Astrocyte (in vitro differentiated cells and primary cell): ENCODE measurements at regions not wholly inside any gene's neighbourhood (a gene's known extent, or its start where the extent isn't known, plus 50 kb on each side); places are given as distances from the start of the nearest gene placed in this dataset.

ENCODE experiments used
- DNase-seq: peaks from one replicate; pipeline ENCODE4 v3.0.0-alpha.2; 2010; ENCODE audit warnings: low read depth
- FAIRE-seq: peaks from 2 replicates; lab custom pipeline; 2011; peaks lifted over from hg19 to GRCh38; lab: Jason Lieb, UNC
- H2AFZ ChIP-seq: 2 replicates; pipeline ENCODE4 v1.6.0; 2012; ENCODE audit warnings: low read depth, low read length, inconsistent platforms
- H3K27ac ChIP-seq: 2 replicates; pipeline ENCODE4 v1.5.1; 2011; ENCODE audit warnings: low read depth, low read length, inconsistent platforms
- H3K27me3 ChIP-seq: 2 replicates; pipeline ENCODE4 v1.6.0; 2011; ENCODE audit warnings: low read length, inconsistent platforms; ENCODE audit not compliant: insufficient read depth
- H3K36me3 ChIP-seq: 2 replicates; pipeline ENCODE4 v1.5.1; 2011; ENCODE audit warnings: low read length, inconsistent platforms; ENCODE audit not compliant: insufficient read depth
- H3K4me1 ChIP-seq: 2 replicates; pipeline ENCODE4 v1.5.1; 2011; ENCODE audit warnings: low read length, inconsistent platforms; ENCODE audit not compliant: insufficient read depth
- H3K4me2 ChIP-seq: 2 replicates; pipeline ENCODE4 v1.6.0; 2012; ENCODE audit warnings: low read length, inconsistent platforms
- H3K4me3 ChIP-seq: 2 replicates; pipeline ENCODE4 v1.5.1; 2011; ENCODE audit warnings: low read depth, mild to moderate bottlenecking, low read length, inconsistent platforms; ENCODE audit not compliant: insufficient read depth
- H3K79me2 ChIP-seq: 2 replicates; pipeline ENCODE4 v1.6.0; 2012; ENCODE audit warnings: mild to moderate bottlenecking, low read length, inconsistent platforms; ENCODE audit not compliant: insufficient read depth
- H3K9ac ChIP-seq: 2 replicates; pipeline ENCODE4 v1.6.0; 2012; ENCODE audit warnings: mild to moderate bottlenecking, low read length, inconsistent platforms
- H3K9me3 ChIP-seq: 2 replicates; pipeline ENCODE4 v1.5.1; 2012; ENCODE audit warnings: low read depth, mild to moderate bottlenecking, low read length, inconsistent platforms; ENCODE audit not compliant: insufficient read depth
- H4K20me1 ChIP-seq: 2 replicates; pipeline ENCODE4 v1.6.0; 2012; ENCODE audit warnings: low read length, inconsistent platforms; ENCODE audit not compliant: insufficient read depth
- H3K27ac Mint-ChIP-seq: one replicate; pipeline ENCODE4 v1.8.0; 2021; ENCODE audit warnings: mild to moderate bottlenecking, mixed read lengths; ENCODE audit not compliant: unreplicated experiment
- H3K27me3 Mint-ChIP-seq: one replicate; pipeline ENCODE4 v1.8.0; 2021; ENCODE audit warnings: low read depth, mixed read lengths; ENCODE audit not compliant: unreplicated experiment
- H3K36me3 Mint-ChIP-seq: one replicate; pipeline ENCODE4 v1.8.0; 2021; ENCODE audit warnings: low read depth, mixed read lengths; ENCODE audit not compliant: unreplicated experiment
- H3K4me1 Mint-ChIP-seq: one replicate; pipeline ENCODE4 v1.8.0; 2021; ENCODE audit warnings: low read depth, mixed read lengths; ENCODE audit not compliant: unreplicated experiment
- H3K4me3 Mint-ChIP-seq: one replicate; pipeline ENCODE4 v1.8.0; 2021; ENCODE audit warnings: mild to moderate bottlenecking, moderate library complexity, mixed read lengths; ENCODE audit not compliant: unreplicated experiment
- H3K9me3 Mint-ChIP-seq: one replicate; pipeline ENCODE4 v1.8.0; 2021; ENCODE audit warnings: mild to moderate bottlenecking, mixed read lengths; ENCODE audit not compliant: unreplicated experiment
- CTCF ChIP-seq: IDR thresholded peaks from 2 replicates; pipeline ENCODE4 v1.5.1; 2011; ENCODE audit warnings: low read depth, mild to moderate bottlenecking, inconsistent platforms, low read length, moderate library complexity; ENCODE audit not compliant: insufficient read depth
- EZH2 ChIP-seq: IDR thresholded peaks from 2 replicates; pipeline ENCODE4 v1.6.1; 2012; ENCODE audit warnings: mild to moderate bottlenecking, low read length, inconsistent platforms; ENCODE audit not compliant: insufficient read depth

GRCh38 chr6:92715991-92716390, 703.4 kb downstream of the EPHA7 start:
- Histone ChIP-seq H3K4me1 (no peaks in the 10 kb centered on the region), H3K9me3 (no peaks in the 10 kb centered on the region), H3K4me3 (no peak overlapping the region), H4K20me1 (no peaks in the 10 kb centered on the region), H3K27ac (no peak overlapping the region), H2AFZ (no peak overlapping the region), H3K9ac (no peak overlapping the region), H3K27me3 (no peaks in the 10 kb centered on the region), H3K4me2 (no peak overlapping the region), H3K36me3 (no peaks in the 10 kb centered on the region), H3K79me2 (no peaks in the 10 kb centered on the region)
- no peaks in the 10 kb centered on the region for H3K9me3 Mint-ChIP-seq
- peak; percentile 8 for DNase-seq
- H3K36me3 Mint-ChIP-seq, result no peaks in the 10 kb centered on the region
- H3K27ac Mint-ChIP-seq, result no peak overlapping the region
- H3K4me3 Mint-ChIP-seq, result no peak overlapping the region
- H3K4me1 Mint-ChIP-seq, result no peaks in the 10 kb centered on the region
- H3K27me3 Mint-ChIP-seq, result no peaks in the 10 kb centered on the region
- TF ChIP-seq CTCF (no peak), EZH2 (no peak)
- no peak for FAIRE-seq

- no peak for DNase-seq
- Mint-ChIP-seq H3K27ac (no peak overlapping the region), H3K27me3 (no peaks in the 10 kb centered on the region)
These were observed 705.0 kb downstream of the EPHA7 start for GRCh38 chr6:92714346-92714745.

More at GRCh38 chr6:92714346-92714745, 705.0 kb downstream of the EPHA7 start:
- FAIRE-seq, result no peak
- H3K9me3 Mint-ChIP-seq, result peaks cover 2% of the 10 kb centered on the region
- Histone ChIP-seq H4K20me1 (no peaks in the 10 kb centered on the region), H3K27ac (no peak overlapping the region), H3K79me2 (no peaks in the 10 kb centered on the region), H3K4me1 (no peaks in the 10 kb centered on the region), H3K36me3 (no peaks in the 10 kb centered on the region), H3K4me2 (no peak overlapping the region), H3K9ac (no peak overlapping the region), H3K27me3 (no peaks in the 10 kb centered on the region), H3K4me3 (no peak overlapping the region), H3K9me3 (no peaks in the 10 kb centered on the region), H2AFZ (no peak overlapping the region)
- H3K4me3 Mint-ChIP-seq, result no peak overlapping the region
- no peak for TF ChIP-seq EZH2
- no peak for TF ChIP-seq CTCF
- H3K4me1 Mint-ChIP-seq, result peaks cover 2% of the 10 kb centered on the region
- no peaks in the 10 kb centered on the region for H3K36me3 Mint-ChIP-seq
